NCI-H146 treated with DMSO at 0.1 percent for 48 hours (cell line): ENCODE measurements at regions not wholly inside any gene's neighbourhood (a gene's known extent, or its start where the extent isn't known, plus 50 kb on each side); places are given as distances from the start of the nearest gene placed in this dataset.

Source experiments
- DNase-seq: peaks from one replicate; lab custom pipeline; 2025; ENCODE audit not compliant: unreplicated experiment; lab: John Stamatoyannopoulos, UW

DNA sequence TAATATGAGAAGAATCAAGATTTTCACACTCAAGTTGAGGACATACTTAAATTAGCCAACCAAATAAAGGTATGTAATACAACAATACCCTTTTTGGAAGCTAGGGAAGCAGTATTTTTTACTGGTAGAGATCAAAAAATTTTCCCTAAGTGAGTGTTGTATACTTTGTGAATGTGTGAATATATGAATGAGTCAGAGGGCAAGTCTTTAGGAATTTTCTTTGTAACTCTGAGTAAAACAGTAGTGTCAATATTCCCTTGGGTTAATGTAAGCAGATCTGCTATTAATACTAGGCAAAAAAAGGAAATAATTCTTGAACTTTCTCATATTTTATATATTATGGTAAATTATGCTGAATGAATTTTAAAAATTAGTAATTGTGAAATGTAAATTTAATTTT lies 1161.8 kb upstream of the MIR17HG start:
- DNase-seq, result no peak

DNA sequence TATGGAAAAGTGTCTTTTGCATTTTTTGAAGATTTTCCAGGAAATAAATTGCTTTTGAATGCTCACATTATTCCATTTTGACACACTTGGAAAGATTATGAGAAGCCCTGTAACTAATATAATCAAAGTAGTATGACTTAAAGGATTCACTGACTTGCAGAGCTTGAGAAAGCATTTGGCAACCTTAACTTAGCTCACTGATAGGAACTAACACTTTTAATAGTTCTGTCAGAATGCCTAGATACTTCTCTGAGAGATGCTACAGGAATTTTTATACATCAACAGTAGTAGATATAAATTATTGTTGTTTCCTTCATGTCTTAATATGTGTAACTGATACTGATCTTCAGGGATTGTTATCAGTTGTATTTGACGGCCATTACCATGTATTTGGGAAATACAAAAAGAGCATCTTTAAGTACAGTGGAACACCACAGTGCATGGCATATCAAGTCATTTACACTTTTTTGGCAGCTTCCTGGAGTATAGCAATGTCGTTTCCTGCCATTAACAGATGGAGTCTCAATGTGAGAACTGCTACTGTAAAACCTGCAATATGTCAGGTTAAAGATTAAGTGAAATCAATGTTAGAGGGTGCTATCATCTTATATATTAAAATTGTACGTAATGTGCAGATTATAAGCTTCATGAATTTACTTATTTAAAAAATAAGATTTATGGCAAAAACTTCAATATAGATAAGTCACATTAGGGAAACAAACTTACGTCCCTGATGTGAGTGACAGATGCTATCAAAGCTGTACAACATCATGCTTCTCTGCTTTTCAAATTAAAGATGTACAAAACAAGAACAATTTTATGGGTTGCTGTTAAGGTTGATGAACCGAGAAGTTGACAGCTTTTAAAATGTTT lies 1159.8 kb upstream of the MIR17HG start:
- no peak for DNase-seq

DNA sequence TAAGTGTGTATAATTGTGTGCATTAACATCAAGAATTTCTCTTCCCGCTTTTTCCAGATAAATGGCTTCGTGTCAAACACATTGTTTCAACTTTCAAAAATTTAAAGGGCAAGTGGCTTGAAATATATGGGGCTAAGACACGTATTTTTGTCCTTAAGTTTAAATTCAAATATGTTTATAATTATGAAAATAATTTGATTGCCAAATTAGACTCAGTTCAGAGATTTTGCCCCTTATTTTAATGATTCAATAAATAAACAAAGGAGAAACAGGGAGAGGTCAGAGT lies 1159.2 kb upstream of the MIR17HG start:
- DNase-seq, result no peak

DNA sequence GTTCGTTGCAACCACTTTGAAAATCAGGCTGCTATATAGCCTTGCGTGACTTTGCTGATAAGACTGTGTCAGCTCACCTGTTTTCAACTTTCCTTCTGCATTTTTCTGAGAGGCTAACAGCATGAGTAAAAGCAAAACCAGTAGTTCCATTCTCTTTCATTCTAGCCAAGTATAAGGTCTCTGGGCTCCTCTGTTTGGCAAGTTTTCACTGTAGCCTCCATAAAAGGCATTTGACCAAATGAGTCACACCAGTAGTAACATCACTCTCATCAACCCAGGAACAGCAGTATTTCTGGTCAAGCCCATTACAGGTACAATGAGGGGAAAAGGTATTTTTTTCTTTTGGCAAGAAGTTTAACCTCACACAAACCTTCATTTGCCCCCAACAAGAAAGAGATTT lies 1149.8 kb upstream of the MIR17HG start:
- no peak for DNase-seq

DNA sequence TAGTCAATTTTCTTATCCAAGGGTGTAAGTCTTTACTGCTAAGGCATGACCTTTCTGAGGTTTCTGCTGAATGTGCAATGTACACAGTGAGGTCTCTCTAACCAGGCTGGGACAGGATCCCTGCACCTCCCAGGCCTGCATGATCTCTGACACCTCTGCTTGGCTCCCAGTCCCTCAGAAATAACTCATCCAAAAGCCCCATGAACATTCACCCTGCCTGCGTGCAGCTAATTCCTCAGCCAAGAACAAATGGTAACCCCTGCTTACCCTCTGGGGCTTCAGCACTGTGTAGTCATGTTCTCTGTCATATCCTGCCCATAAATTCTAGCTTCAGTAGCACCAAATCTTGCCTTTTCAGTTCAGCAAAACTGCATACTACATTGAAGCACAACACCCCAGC lies 1146.3 kb upstream of the MIR17HG start:
- no peak for DNase-seq

DNA sequence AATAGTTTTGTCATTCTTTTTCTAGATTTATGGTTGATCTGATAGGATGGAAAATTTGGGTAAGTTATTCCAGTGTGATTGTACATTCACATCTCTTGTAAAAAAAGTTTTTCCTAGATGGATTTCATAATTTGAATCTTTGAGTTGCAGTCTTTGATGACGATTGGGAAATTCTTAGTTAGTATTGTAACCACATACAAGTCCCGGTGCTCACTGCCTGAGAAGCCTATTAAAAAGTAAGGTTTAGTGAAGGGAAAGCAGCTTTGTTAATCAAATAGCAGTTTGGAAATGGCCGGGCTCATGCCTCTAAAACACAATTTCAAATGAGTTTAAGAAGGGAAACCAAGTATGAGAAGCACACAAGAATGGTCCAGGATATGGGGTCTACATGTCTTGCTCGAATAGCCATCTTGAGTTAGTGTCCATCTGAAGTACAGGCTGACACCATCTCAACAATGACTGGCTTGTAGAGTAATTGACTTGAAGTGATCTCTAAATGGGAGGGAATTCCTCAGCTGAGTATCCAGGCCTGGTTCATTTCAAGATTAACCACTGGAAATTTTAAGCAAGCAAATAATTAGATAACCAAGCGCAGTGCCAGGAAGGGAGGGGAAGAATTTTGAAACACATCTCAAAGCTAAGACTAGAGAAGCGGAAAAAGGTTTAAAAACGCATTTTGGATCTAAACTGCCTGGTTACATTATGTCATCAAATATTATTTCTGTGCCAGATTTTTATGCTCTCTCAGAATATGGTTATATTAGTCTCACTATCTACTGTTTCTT lies 1145.6 kb upstream of the MIR17HG start:
- no peak for DNase-seq

DNA sequence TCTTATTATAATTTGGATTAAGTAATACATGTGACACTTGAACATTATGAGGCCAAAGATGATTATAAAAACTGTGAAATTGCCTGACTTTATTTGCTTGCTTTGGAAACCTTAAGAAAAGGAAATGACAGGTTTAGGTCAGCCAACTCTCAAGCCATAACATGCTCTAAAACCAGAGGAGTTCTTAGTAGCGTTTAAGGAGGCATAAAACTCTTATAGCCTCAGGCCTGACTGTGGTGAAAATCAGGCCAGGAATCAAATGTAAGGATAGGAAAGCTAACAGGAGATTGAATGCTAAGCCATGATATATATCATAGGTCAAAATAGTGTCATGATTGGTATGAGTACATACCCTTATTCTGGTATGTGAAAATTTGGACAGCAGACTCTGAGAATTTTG lies 1142.4 kb upstream of the MIR17HG start:
- no peak for DNase-seq

DNA sequence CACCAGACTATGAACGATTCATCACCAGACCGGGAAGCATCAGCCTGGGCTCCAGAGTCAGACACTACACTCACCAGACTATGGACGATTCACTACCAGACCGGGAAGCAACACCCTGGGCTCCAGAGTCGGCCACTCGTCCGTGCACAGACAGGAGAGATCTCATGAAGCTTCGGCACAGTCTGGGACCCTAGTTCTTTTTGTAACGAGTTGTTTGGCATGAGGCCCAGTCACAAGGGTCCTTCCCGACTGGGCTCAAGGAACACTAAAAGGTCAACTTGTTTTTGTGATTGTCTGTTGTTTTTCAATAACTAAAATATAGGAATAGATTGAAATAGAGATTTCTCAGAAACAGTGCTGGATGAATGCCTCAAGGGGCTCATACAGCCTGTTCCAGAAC lies 1141.6 kb upstream of the MIR17HG start:
- no peak for DNase-seq

DNA sequence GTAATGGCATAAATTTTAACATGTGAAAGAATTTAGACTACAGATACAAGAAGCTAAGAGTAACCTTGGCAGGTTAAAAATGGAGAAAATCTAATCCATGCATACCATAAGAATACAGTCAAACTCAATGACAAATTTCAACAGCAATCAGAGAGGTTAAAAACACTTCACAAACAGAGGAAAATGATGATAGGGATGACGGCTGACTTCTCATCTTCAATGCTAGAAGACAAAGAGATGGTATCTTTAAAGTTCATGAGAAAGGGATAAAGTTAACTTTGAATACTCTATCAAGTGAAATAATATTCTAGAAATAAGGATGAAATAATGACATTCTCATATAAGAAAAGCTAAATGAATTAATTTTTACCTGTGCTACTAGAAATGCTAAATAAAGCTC lies 1130.2 kb upstream of the MIR17HG start:
- DNase-seq, result no peak

DNA sequence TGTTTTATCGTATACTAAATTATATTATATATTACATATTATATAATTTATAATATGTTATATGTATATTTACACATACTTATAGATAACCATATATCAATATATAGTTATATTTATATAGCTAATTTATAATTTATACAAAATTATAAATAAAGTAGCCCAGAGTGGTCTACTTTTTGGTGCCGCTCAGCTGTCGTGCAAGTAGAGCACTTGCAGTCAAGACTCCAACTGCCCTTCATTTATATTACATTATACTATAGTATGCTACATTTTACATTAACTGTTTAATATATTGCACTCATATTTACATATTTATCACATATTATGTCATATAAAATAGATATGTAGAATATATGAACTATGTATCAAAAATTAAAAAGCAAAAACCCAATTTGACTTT lies 1124.7 kb upstream of the MIR17HG start:
- no peak for DNase-seq

DNA sequence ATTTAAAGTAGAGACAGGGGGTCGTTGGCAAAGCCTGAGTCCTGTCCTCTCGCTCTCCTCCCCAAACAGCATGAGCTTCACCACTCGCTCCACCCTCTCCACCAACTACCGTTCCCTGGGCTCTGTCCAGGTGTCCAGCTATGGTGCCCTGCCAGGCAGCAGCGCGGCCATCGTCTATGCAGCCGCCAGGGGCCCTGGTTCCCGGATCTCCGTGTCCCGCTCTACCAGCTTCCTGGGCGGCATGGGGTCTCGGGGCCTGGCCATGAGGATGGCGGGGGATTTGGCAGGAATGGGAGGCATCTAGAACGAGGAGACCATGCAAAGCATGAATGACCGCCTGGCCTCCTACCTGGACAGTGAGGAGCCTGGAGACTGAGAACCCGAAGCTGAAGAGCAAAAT lies 1117.2 kb upstream of the MIR17HG start:
- DNase-seq, result no peak

DNA sequence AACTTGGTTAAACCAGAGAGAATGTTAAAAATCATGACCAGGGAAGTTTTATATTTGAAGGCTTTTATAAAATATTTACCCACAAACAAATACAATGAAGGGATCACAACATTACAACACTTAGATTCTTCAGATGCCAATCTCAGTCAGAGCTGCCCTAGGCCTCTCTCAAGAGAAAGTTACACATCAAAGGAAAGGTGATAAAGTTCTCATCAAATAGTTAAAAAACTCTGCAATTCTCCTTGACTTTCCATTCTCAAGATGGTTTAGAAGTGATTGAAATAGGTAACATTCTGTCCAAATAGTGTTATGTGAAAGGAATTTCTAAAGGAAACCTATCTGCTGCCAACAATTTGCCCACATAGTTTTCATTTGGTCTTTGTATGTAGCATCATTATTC lies 1115.2 kb upstream of the MIR17HG start:
- no peak for DNase-seq

DNA sequence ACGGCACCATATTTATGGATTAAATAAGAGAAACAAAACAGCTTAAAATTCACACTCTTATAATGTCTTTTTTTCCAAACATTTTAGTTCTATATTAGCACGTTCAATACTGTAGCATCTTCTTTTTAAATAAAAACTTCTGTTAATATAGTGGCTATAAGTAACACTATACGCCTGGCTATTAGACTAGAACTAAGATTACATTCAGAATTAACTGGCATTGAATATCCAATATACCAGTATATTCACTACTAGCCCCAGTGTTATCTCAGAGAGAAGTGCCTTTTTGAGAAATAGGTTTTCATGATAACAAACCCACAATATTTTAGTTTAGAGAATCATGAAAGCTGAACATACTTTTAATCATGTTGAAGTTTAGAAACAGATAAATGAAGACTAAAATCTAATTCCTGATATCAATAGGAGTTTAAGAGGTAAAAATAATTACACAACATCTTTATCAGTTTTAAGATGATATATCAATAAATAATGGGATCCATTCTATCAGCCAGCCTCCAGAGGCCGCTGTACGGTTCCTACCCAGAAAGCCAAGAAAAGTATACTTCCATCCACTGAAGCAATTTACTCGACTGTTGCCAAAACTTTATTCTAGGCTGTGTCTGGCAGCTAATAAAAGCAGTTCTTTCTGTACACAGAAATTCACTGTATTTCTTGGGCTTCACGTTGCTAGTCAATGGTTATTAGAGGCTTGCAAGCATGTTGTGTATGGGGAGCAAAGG lies 1113.4 kb upstream of the MIR17HG start:
- DNase-seq, result no peak

DNA sequence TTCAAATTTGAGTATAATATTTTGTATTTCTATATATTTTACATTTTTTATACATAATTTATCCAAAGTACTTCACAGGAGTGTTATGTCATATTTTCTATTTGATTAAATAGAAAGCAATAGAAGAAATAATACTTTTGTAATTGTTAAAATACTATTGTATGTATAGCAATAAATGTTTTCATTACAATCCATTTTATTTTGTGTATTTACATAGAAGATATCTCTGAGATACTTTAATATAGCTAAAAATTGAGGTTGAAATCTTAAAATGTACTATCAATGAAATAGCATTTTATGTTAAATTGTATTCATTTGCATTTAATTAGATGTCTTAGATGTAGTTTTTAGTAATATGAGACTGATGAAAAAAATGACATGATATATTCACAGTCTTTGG lies 1109.6 kb upstream of the MIR17HG start:
- DNase-seq, result no peak

DNA sequence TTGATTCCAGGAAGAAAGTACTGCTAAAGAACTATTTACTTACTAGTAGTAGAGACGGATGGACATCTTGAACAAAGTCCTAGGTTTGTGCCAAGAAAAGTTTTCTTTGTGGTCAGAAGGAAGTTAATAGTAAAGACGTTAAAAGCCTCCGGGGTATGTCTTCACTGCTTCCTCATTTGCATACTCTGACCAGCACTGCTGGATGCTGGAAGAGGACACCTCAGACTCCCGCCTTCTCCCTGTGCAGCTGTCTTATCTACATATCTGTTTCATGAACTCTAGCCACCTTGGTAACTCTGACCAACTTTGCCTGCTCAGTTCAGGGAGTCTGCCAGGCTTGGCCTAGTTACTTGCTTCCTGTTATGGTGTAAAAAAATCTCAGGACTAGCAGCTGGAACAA lies 1109.1 kb upstream of the MIR17HG start:
- DNase-seq, result no peak

DNA sequence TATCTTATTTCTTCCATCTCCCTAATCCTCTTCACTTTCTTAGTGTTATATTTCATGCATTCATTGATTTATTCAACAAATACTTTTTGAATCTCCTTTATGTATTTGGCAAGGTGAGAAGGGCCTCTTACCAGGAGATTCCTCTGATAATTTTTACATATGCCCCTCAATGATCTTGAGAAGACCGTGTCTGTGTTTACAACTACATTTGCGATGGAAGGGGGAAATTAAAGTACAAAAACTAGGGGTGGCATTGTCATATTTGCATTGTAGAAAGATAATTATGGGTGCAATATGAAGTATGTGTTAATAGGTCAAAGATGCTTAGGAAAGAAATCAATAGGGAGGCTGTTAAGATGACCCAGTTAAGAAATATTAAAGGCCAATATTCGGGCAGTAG lies 1108.4 kb upstream of the MIR17HG start:
- DNase-seq, result no peak

DNA sequence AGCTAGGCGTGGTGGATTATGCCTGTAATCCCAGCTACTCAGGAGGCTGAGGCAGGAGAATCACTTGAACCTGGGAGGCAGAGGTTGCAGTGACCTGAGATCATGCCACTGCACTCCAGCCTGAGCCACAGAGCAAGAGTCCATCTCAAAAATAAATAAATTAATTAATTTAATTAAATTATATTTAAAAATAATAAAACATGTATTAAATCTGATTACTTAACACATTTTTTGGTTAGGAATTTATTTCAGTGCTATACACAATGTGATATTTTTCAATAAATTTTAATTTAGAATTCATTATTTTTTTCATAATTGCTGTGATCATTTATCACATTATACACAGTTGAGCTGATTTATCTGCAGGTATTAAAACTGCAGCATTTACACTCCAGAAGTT lies 1101.5 kb upstream of the MIR17HG start:
- no peak for DNase-seq

DNA sequence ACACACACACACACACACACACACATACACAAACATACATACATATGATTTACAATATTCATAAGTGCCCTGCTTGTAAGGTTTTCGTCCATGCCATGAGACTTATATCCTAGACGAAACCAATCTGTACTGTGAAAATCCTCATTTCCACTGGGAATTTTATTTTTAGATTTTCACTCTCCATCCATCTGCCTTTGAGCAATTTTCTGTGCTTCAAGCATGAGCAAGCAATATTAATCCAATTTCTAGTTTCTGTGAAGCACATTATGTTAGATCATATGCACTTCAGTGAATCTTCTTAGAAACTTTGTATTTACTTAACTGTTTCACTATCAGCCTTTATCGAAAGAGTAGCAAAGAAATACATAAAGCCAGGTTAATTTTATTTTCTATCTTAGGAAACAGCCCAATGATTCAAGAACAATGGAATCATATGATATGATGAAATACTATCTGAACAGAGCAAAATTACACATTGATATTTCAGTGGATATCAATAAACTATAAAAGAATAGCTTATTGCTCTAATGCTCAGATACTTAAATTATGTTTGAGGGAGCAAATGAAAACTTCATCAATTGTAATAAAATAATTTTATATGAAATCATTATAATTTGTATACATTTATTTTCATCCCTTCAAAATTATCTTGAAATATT lies 1100.7 kb upstream of the MIR17HG start:
- no peak for DNase-seq

DNA sequence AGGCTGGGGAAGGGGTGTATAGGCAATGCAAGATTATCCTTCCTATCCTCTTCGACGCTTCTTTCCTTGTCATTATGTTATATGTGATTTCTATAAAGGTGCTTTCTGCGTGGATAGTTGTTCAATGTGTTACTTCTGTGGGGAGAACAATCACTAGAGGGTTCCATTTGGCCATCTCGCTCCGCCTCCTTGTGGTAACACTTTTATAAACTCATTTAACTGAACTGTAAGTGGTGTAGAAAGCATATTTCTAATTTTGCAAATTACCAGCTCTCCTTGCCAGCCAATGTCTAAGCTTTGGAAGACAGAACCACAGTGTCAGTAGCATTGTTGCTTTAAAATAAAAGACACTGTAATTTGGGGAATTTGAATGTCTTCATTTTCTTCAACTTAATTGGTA lies 1093.7 kb upstream of the MIR17HG start:
- no peak for DNase-seq

DNA sequence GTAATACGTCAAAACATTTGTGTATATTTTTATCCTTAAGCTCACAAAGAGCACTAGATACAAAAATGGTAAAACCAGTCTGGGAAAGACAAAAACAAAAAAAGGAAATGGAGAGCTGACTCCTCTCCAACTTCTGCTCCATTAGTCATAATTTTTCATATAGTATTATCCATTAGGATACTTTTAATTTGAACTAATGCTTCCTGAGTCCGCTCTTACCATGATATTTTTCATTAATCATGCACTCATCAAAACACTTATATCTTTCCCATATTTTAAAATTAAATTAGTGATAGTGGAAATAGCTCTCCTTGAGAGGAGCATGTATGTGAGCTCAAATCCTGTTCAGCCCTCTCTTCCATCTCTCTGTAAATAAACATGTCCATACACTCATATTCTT lies 1093.0 kb upstream of the MIR17HG start:
- DNase-seq, result no peak

DNA sequence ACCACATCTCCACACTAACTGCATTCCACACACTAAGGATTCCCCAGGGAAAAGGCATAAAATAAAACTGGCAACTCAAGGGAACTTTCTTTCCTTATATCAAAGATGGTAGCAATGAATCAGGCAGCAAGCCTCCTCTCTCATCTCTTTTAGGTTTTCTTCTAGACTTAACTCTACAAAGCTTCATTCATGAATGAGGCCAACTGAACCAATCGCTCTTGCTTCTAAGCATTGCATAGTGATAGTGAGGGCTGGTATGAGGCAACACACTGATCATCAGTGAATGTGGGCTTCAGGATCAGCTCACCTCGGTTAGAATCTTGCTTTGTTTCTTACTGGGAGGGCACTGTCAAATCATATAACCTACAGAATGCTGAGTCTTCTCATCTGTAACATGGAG lies 1090.7 kb upstream of the MIR17HG start:
- DNase-seq, result no peak

DNA sequence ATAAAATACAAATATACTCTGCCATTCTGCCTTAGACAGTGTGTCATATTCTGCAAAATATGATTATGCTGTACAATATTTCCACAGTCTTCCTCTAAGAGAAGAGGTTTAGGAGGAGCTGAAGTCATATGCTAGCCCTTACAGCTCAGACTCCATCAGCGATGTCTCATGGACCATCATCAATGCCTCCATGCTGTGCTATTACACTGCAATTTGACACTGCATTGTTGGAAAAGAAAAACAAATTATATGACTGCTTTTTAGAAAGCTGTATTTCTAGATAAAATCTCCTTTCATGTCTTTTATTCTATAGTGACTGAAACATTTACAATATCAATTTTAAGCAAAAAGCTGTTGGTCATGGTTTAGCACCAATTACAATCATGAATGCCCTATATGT lies 1089.4 kb upstream of the MIR17HG start:
- no peak for DNase-seq
